Panc1 (cell line): ENCODE measurements at regions not wholly inside any gene's neighbourhood (a gene's known extent, or its start where the extent isn't known, plus 50 kb on each side); places are given as distances from the start of the nearest gene placed in this dataset.

Experiments
- ATAC-seq: fragments of 200-7000 bp; cut with Tn5 transposase; 2 replicates; pipeline ENCODE4 v1.9.1; 2020; ENCODE audit warnings: mild to moderate bottlenecking, moderate library complexity
- BruUV-seq: library from RNA; stranded (reverse); fragments of 400-500 nt; replicated peaks from 2 replicates; lab custom pipeline; 2021; lab: Mats Ljungman, UMichigan
- CTCF ChIA-PET: fragments of 300-600 bp; sonication (Branson Sonifier 250); formaldehyde crosslinking; loops from one replicate; lab custom pipeline; 2022; ENCODE audit warnings: antibody characterized with exemption; lab: Charles Lee
- POLR2A ChIA-PET: fragments of 300-600 bp; sonication (Branson Sonifier 250); formaldehyde crosslinking; loops from one replicate; lab custom pipeline; 2022; ENCODE audit warnings: antibody characterized with exemption; lab: Charles Lee
- DNase-seq: peaks from one replicate; pipeline ENCODE4 v3.0.0-alpha.2; 2010; ENCODE audit warnings: low read depth, low spot score
- H3K27ac ChIP-seq: 2 replicates; pipeline ENCODE4 v1.5.1; 2011; ENCODE audit warnings: mild to moderate bottlenecking, low read length, inconsistent platforms
- H3K27me3 ChIP-seq: fragments of 200-500 bp; sonication (Bioruptor generic); 2 replicates; pipeline ENCODE4 v1.6.0; 2014; ENCODE audit warnings: low read length, inconsistent platforms; ENCODE audit not compliant: control insufficient read depth, insufficient read depth
- H3K36me3 ChIP-seq: fragments of 200-500 bp; sonication (Bioruptor generic); 2 replicates; pipeline ENCODE4 v1.5.1; 2014; ENCODE audit warnings: inconsistent platforms, mild to moderate bottlenecking, low read length, moderate library complexity; ENCODE audit not compliant: control insufficient read depth, insufficient read depth
- H3K4me1 ChIP-seq: 2 replicates; pipeline ENCODE4 v1.5.1; 2011; ENCODE audit warnings: inconsistent platforms, mild to moderate bottlenecking, low read length, moderate library complexity; ENCODE audit not compliant: control insufficient read depth, insufficient read depth
- H3K4me3 ChIP-seq, 2 experiments: 2 replicates each; pipeline ENCODE4 v1.5.1; 2011 to 2012; ENCODE audit warnings: low read depth in 2 of 2, low read length in 2 of 2, mild to moderate bottlenecking in 2 of 2, inconsistent platforms in 1 of 2, moderate library complexity in 1 of 2
- H3K9me3 ChIP-seq: fragments of 200-500 bp; sonication (Bioruptor generic); 2 replicates; pipeline ENCODE4 v1.5.1; 2014; ENCODE audit warnings: low read depth, mild to moderate bottlenecking, inconsistent platforms, low read length, moderate library complexity; ENCODE audit not compliant: control insufficient read depth, insufficient read depth
- CTCF ChIP-seq: fragments of 450-650 bp; IDR thresholded peaks from 2 replicates; pipeline ENCODE4 v1.5.1; 2017; ENCODE audit warnings: mild to moderate bottlenecking
- POLR2AphosphoS5 ChIP-seq: IDR thresholded peaks from 2 replicates; pipeline ENCODE4 v1.6.1; 2012; ENCODE audit warnings: mild to moderate bottlenecking, low read depth, low read length, moderate library complexity
- REST ChIP-seq, 2 experiments: IDR thresholded peaks; 2 replicates each; pipeline ENCODE4 v1.6.1; 2011 to 2012; ENCODE audit warnings: low read depth in 2 of 2, control low read depth in 1 of 2, low read length in 1 of 2, mild to moderate bottlenecking in 1 of 2, moderate library complexity in 1 of 2; ENCODE audit not compliant: insufficient read depth in 1 of 2
- SIN3A ChIP-seq: IDR thresholded peaks from 2 replicates; pipeline ENCODE4 v1.6.1; 2012; ENCODE audit warnings: low read depth, mild to moderate bottlenecking, low read length, moderate library complexity, borderline replicate concordance; ENCODE audit not compliant: insufficient read depth
- TCF7L2 ChIP-seq: IDR thresholded peaks from 2 replicates; pipeline ENCODE4 v1.6.1; 2011; ENCODE audit warnings: mild to moderate bottlenecking, low read depth, low read length, inconsistent platforms
- in situ Hi-C: cut with HindIII; loops from 2 replicates; pipeline ENCODE4 v1.10.0; 2016; ENCODE audit warnings: low sequenced_read_pairs, low pct_unique_long_range_greater_than_20kb
- intact Hi-C: fragments of 100-400 bp; cut with micrococcal nuclease; formaldehyde crosslinking; loops from one replicate; pipeline ENCODE4 v1.10.0; 2022; ENCODE audit not compliant: unreplicated experiment

- in situ Hi-C loops (no loop called here), intact Hi-C loops (no loop called here)
- no peak overlapping the region for H3K4me3 ChIP-seq
- ChIA-PET CTCF (no interaction called here), POLR2A (interaction anchor here (0.6 kb wide), 1 partner anchor 259 kb away, joined by 3 read pairs; no protein-coding TSS in a partner anchor)
- no peaks in the 10 kb centered on the region for H3K4me1 ChIP-seq
- H3K27ac ChIP-seq, result no peak overlapping the region
- no peak for TF ChIP-seq TCF7L2
- no peak for TF ChIP-seq REST (IDR thresholded peaks at IDR 0.05; ENCODE audit: insufficient read depth in 1 of 2, low read depth in 2 of 2, low read length in 1 of 2)
- no peak for TF ChIP-seq CTCF
- no peak for TF ChIP-seq POLR2AphosphoS5
- no peak for TF ChIP-seq SIN3A
- no TSS peak for BruUV-seq
- H3K36me3 ChIP-seq, result no peaks in the 10 kb centered on the region
- ATAC-seq (no peak), DNase-seq (no peak)
- H3K27me3 ChIP-seq, result no peaks in the 10 kb centered on the region
- H3K9me3 ChIP-seq, result no peaks in the 10 kb centered on the region
Measured at GRCh38 chr2:195414537-195415100, 242.4 kb upstream of the SLC39A10 start.

- no TSS peak for BruUV-seq
- Histone ChIP-seq H3K27me3 (no peaks in the 10 kb centered on the region), H3K27ac (no peak overlapping the region), H3K9me3 (no peaks in the 10 kb centered on the region), H3K36me3 (no peaks in the 10 kb centered on the region), H3K4me1 (no peaks in the 10 kb centered on the region), H3K4me3 (no peak overlapping the region)
- intact Hi-C loops, result no loop called here
- DNase-seq, result no peak
- CTCF ChIA-PET, result no interaction called here
- in situ Hi-C loops, result no loop called here
- TF ChIP-seq POLR2AphosphoS5 (no peak), SIN3A (no peak), CTCF (no peak), TCF7L2 (no peak), REST (IDR thresholded peaks at IDR 0.05; ENCODE audit: insufficient read depth in 1 of 2, low read depth in 2 of 2, low read length in 1 of 2) (no peak)
- POLR2A ChIA-PET, result no interaction called here
- ATAC-seq, result no peak
Measured at GRCh38 chr2:195413944-195414343, 243.1 kb upstream of the SLC39A10 start.
